Inflammatory macrophage (primary cell): ENCODE measurements at regions not wholly inside any gene's neighbourhood (a gene's known extent, or its start where the extent isn't known, plus 50 kb on each side); places are given as distances from the start of the nearest gene placed in this dataset.
"Not testable (repeated sequence)": the region's sequence is repeated elsewhere in the genome, so short reads cannot be mapped to it uniquely, and the experiment has no call there.

ENCODE experiments used
- DNase-seq, 2 donors: peaks; one replicate each; pipeline ENCODE4 v3.0.0-alpha.2; 2020 to 2022

DNA sequence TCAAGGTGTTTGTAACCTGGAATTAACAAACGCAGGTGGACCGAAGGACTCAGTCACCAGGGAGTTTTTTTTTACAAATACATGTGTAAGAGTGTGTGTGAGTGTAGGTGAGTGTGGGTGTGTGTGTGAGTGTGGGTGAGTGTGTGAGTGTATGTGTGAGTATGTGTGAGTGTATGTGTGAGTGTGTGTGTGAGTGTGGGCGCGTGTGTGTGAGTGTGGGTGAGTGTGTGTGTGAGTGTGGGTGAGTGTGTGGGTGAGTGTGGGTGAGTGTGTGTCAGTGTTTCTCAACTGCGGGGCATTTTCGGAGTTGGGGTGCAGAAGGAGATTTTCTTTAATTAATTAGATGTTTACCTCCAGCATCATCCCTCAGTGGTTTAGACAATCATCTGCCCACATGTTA, 1178.8 kb downstream of the VRK1 start:
- no peak for DNase-seq

DNA sequence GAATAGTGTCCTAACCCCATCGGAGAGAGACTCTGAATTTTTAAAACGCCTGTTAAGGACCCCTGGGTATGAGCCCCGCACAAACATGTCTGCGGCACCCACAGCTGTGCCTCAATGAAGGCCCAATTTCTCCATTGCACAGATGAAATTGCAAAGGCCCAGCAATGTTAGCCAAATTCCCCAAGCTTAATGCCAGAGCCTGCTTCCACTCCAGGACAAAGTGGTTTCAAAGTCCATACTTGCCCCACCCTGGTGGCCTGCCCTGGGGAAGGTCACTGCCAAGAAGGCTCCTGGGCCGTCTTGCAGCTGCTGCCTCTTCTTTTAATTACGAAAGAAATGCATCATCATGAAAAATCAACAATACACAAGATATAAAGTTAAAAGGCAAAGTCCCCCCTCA, 1179.7 kb downstream of the VRK1 start:
- DNase-seq: no peak

DNA sequence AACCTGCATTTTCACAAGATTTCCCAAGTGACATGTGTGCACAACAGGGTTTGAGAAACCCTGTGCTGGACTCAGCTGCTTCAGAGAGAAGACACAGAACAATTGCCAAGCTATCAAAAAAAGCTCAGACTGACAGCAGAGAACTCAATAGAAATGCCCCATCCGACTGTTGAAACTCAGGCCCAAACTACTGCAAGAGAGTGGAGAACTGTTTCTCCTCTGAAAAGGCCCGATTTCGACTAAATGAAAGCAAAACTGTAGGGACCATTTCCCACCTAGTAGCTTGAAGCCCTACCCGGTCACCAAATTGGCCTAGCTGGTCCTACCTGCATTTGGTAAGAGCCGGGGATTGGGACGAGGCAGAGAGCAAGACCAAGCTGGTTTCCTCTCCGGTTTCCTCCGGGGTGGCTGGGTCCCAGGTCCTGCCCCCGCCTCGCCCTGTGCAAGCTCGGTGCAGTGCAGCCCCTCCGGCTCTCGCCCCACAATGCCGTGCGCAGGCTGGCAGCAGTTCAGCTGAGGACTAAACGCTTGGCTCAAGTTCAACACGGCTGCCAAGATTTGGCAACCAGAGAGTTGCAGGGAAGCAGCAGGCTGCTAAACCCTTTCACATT, 1180.6 kb downstream of the VRK1 start:
- no peak for DNase-seq

DNA sequence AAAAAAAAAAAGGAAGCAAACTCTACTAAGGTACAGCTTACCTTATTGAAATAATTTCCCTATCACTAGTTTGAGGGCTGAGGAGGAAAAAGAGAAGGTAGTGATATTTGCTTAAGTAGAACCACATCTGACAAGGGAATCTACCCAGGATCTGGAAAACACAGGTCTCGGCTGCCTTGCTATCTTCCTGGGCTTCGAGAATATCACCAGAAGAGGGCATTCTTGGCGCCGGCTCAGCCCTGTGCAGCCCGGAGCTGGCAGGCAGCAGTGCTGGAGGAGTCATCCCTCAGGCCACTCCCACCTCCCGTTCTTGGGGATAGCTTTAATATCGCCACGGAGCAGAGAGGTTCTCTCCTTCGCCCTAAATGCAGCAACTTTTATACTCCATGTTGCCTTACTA, 1181.2 kb downstream of the VRK1 start:
- peak in 1 of 2 donors; percentile 4 for DNase-seq

DNA sequence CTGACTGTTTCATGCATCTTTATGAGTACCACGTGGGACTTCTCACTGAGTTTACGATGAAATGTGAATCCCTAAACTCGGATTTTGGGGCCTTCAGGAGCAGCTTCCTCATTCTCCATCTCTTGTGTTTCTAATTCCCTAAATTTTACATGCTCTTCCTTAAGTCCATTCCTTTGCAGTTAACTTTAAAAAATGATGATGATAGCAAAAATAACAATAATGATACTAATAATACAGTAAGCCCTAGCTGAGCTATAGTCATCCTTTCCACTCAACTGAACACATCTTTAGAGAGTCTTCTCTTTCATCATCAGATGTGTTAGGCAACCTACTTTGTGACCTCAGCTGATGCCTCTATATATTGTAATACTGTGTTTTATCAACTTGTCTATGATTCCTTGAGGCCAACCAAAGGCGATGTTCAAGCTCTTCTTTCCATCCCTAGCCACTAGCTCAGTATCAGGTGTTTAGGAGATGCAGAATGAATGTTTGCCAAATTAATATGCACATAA, 1196.4 kb downstream of the VRK1 start:
- DNase-seq: no peak

DNA sequence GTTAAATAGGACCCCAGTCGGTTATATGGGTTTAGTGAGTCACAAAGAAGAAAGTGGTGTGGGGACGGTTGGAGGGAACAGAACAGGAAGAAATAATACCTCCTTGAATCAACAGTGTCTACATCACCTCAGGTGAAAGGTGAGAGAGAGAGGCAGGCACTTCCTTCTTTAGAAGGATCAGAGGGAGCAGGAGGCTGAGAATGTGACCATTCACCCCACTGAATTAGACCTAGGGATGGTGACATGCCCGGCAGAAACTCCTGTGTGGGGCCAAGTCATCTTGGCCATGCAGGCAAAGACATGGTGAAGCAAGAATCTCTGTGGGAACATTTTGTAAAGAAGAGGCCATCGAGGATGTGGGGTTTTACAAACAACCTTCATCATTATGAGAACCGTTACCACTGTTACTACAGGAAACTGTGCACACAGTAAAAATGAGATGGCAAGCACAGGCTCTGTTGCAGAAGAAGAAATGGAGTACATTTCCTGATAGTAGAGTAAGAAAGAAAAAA, 1196.9 kb downstream of the VRK1 start:
- DNase-seq: no peak

DNA sequence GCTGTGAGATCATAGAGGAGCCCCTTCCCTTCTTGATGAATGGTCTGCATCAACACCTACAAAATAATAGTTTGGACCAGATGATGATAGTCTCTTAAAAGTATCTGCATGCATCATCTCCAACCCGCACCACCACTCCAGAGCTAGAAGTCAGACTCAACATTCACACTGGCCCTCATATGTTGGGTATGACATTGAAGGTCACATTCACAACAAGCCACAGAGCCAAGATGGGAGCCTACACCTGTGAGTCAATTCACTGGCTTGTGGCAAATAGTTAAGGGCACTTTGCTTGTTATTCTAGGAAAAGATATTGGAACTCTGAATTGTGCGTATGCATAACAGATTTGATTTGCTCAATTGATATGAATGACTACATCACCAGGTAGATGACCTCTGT, 1197.9 kb downstream of the VRK1 start:
- DNase-seq: no peak

DNA sequence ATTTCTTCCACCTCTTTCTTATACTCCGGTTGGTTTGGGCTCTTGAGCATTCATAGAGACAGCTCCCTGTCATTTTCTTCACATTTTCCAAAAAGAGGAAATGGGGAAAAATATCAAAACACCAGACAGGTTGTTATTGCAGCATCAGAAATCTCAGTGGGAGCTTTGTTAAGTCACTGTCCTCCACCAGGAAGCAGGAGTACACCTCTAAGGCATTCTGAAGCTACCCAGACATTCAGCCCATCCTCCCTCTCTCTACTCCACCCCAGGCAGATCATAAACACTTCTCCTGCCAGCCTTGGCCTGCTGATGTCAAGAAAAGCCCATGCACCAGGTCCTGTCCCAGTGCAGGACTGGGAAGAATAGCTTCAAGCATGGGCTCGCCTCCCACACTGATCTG, 1198.3 kb downstream of the VRK1 start:
- no peak for DNase-seq

DNA sequence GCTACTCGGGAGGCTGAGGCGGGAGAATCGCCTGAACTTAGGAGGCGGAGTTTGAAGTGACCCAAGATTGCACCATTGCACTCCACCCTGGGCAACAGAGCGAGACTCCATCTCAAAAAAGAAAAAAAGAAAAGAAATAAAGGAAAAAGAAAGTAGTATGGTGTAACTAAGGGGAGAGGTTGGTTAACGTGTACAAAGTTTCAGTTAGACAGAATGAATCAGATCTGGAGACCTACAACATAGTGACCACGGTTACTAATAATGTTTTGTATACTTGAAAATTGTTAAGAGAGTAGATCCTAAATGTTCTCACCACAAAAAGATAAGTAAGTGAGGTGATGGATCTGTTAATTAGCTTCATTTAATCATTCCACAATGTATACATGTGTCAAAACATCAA, 1208.8 kb downstream of the VRK1 start:
- DNase-seq: no peak

DNA sequence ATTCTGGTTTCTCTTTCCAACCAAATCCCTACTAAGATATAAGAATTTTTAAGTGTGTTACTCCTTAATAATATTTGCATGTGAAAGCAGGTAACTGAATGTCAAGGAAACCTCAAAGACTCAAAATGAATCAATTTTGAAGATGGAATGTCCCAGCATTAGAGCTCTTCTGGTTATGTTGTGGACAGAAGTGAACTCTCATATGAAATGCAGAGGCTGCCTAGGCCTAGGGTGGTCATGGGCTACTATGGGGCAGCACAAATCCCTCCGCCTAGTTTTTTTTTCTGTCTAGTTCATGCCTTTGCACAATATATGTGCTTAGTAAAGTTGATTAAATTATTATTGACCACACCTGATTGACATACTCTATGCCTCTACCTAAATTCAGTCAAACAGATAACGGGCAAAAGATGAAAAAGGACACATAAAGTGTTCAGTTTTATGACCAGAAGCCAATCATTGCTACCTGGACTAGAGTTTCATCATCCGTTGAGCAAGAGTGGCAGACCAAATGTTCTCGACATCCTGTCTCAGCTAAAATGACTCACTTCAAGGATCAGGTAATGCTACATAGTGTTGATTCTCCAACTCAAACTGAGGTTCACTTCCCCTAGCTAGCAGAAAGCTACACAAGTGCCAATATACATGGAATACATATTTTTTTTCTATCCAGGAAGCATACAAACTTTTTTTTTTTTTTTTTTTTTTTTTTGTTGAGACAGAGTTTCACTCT, 1211.4 kb downstream of the VRK1 start:
- DNase-seq: no peak

DNA sequence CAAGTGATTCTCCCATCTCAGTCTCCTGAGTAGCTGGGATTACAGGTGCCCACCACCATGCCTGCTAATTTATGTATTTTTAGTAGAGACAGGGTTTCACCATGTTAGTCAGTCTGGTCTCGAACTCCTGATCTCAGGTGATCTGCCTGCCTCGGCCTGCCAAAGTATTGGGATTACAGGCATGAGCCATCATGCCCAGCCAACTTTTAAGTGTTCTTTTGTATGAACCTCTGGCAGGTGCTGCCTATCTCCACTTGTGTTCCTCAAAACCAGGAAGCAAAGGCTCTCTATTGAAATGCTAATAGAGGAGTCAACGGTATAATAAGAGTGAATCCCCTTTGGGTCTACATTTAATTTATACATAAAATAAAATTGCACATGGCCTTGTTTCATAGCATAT, 1212.0 kb downstream of the VRK1 start:
- DNase-seq: not testable (repeated sequence)

DNA sequence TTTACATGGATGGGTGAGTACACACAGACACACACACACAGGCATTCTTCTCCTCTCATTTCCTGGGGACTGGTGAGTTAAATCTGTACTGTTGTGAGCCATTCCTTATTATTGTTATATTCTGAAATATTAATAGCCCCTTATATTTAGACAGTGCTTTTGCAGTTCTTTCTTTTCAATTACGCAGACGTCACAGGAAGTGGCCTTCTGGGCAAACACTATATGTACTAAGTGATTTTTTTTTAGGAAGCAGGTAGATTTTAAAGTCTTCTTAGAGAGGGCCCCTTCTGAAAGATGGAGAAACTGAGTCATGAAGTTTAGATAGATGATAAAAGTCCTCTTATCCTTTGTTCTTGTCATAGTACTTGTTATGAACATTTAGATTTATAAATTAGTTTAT, 1213.6 kb downstream of the VRK1 start:
- no peak for DNase-seq

DNA sequence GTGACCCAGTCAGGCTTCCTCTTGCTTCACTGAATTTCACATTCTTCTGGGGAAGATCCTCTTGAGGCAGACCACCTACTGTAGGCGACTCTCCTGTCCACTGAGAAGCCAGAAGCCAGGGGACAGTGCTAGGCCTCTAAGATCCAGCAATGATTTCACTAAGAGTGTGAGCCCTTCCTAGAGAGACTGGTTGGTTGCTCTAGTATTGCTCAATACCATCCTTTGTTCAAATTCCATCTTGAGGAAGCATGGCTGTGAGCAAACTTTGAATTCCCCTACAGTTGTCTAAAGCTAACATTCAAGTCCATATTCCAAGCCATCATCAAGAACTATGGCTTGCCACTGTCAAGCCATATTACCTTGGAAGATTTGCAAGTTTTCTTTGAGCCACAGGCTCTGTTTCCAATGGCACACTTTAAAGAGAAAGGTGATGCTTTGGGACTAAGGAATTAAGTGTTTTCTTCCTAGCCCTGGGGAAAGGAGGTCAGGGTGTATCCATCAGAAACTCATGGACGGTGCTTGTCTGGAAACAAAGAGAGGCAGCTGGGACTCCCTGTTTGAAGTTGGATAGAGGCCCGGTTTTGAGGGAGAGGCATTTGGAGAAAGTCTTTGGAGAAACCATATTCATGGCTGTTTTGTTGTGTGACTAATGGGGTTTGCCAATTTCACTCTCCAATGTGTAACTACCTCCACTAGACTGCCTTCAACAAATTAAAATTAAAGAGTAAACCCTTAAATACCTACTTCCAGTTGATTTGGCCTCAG, 1217.9 kb downstream of the VRK1 start:
- no peak for DNase-seq

DNA sequence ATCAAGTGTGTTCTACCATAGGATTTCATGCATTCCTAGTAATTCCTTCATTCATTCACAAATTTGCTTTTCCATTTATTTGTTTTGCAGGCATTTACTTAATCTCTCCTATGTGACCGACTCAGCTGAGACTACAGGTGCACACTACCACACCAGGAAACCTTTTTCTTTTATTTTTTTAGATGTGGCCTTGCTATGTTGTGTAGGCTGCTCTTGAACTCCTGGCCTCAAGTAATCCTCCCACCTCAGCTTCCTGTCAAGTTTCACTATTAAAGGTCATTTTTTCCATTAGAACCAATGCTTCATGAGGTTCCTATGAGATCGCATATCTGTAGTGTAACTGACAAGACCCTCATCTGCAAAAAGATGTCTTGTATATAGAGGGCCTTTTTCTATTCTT, 1218.7 kb downstream of the VRK1 start:
- DNase-seq: no peak

DNA sequence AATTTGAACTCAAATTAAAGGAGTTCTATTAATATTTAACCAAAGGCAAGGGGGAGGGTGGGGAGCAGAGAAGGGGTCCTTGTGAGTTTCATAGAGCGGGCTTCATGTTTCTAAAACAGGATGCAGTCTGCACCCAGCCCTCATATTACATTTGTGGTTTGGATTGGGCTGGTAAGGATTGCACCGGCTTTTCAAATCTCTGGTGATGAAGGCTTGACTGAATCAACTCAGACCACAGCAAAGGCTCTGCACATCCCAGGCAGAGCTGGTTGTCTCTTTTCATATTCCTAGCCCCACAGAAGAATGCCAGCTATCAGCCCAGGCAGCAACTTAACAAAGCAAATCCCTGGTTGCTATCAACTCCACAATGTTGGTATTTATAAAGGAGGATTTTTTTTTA, 1221.4 kb downstream of the VRK1 start:
- DNase-seq: no peak

DNA sequence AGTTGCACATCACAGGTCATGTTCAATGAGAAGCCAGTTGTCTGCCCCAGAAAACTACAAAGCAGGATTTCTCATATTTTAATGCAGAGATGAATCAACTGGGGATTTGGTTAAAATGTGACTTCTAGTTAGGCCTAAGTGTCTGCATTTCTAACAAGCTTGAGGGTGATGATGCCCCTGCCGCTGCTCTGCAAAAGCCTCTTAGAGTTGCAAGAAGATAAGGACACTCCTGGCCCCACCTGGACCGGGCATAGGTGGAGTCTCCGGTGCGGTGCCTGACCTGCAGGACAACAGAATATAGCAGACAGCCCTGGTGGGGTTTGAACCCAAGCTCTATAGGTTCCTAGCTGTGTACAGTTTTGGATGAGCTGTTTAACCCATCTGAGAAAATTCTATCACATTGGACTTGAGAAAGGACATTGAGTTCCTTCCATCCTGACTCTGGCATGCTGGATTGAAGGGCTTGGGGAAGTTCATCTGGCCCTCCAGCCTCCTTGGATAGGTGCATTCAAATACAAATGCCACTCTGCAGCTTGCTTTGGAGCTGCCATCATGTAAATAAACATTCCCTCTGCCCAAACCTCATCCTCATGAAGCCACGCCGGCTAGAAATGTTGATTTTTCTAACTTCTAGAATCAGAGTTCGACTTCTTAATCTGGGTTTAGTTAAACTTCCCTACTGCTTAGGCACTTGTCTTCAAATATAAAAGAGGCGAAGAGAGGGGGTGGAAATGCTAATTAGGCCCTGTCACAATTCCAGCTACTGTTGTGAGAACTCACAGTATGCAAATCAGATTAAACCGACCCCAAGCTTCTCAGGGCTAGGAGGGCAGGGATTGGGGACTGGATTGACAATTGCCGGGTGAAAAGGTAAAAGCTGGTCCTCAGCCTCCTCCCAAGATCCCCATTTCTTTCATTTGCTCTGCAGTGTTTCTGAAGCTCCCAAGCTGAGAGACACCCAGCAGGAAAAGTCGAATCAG, 1225.6 kb downstream of the VRK1 start:
- no peak for DNase-seq

DNA sequence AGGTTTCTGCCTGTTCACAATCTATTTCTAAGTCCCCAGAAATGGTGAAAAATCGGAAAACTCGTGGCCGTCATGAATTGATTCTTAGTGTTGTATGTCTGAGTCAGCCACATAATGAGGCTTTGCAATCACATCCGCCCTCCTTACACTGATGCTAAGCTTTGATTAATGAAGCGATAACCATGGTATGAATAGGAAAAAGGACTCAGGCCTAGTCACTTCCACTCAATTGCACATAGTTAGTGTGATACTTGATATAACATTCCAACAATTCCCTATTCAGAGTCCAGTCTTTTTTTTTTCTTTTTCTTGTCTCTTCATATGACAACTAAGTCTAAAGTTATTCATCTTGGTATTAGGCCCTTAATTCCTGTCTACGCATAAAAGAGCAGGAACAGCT, 1231.0 kb downstream of the VRK1 start:
- no peak for DNase-seq

DNA sequence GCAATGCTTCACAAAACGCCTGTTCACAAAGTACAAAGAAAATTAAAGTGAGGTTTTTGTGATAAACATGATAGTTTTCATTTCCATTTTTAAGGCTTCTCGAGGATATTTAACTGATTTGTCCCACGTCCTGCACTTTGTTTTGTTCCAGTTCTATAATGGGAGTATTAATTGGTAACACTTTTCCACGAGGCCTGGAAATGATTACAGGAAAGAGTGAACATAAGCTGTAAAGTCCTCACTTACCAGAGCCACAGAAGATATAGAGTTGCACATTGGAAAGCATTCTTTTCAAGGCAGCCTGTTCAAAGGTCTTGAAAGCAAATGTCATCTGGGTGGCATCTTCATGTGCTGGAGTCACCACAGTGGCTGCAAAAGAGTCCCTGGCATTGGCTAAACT, 1236.6 kb downstream of the BCL11B start:
- DNase-seq: no peak

DNA sequence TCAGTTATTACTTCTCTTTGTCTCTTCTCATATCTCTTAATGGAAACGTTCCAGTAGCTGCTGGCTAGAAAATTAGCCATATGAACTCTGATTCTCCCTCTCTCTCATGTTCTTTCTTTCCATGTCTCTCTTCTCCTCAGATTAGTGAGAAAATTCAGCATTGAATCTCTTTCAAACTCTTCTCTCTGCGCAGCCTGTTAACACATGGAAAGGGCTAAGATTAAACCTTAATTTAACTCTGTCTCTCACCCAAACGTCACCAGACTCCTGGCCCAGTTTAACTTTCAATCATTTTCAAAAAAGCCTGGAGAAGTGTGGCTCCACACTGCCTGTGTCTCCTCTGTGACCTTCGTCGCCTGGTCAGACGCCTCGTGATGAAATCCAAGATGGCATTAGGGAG, 1234.2 kb downstream of the BCL11B start:
- DNase-seq: no peak

DNA sequence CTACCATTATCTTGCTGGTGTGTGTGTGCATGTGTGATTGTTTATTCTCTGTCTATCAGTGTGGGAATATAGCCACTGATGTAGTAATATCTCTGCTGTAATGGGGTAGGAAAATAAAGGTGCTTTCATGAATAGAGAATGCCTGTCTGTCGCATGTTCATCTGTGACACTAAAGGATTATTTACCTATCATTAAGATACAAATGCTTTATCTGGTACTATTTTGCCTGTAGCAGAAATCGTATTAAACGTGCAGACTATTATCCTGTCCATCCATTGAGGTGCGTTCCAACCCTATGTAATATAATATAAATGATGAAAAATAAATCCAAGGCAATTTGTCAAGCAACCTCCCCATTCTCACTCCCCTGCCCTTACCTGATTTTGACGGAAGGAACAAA, 1215.1 kb downstream of the BCL11B start:
- no peak for DNase-seq

DNA sequence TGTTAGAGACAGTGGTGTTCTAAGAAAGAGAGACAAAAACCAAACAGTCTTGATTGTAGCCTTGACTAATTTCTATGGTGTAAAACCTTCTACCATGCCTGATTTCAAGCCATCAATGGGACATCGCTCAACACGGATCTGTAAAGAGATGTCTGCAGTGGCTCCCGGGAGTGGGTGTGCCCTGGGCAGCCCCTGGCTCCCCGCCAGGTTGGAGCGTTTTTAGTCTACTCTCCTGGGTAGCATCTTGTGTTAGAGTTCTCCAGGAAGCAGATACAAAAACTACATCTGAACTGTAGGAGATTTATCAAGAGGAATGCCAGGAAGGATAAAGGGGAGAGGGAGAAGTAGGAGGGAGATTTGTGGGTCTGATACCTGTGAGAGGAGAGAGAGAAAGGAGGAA, 1212.9 kb downstream of the BCL11B start:
- DNase-seq: no peak

DNA sequence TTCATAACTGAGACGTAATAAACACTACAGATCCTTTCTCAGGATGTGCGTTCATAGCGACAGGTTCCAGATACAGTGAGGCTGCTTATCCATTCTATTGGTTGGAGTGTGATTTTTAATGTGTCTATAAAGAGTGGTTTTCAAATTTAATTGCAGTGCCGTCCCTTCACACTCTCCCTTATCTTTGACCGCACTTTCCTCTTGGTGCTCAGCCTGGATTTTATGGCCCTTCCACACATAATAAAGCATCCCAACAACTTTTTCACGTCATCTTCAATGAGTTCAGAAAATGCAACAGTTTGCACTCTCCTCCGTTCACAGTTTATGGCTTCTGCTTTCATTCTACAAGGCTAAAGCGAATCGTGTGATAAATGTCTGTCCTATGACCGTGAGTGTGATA, 1209.9 kb downstream of the BCL11B start:
- no peak for DNase-seq
